IMR-90 (cell line): ENCODE measurements at regions not wholly inside any gene's neighbourhood (a gene's known extent, or its start where the extent isn't known, plus 50 kb on each side); places are given as distances from the start of the nearest gene placed in this dataset.

ENCODE experiments used
- ATAC-seq: fragments of 200-7000 bp; cut with Tn5 transposase; 2 replicates; pipeline ENCODE4 v1.9.1; 2020; ENCODE audit warnings: low read depth, mild to moderate bottlenecking, moderate library complexity
- BruUV-seq: library from RNA; stranded (reverse); fragments of 400-500 nt; replicated peaks from 2 replicates; lab custom pipeline; 2021; lab: Mats Ljungman, UMichigan
- CTCF ChIA-PET: fragments of 300-600 bp; formaldehyde crosslinking; extraction: SDS; loops from one replicate; lab custom pipeline; 2021; ENCODE audit warnings: antibody characterized with exemption; lab: Yijun Ruan, JAX
- POLR2A ChIA-PET: fragments of 300-600 bp; sonication (Branson Sonifier 250); formaldehyde crosslinking; loops from one replicate; lab custom pipeline; 2022; ENCODE audit warnings: antibody characterized with exemption; ENCODE audit not compliant: unreplicated experiment; lab: Charles Lee
- DNase-seq: peaks from one replicate; pipeline ENCODE4 v3.0.0; 2013
- H2AFZ ChIP-seq: replicated peaks from 2 replicates; pipeline ENCODE3; 2013; ENCODE audit warnings: low read length, mild to moderate bottlenecking; ENCODE audit not compliant: poor library complexity
- H2AK5ac ChIP-seq: 2 replicates; pipeline ENCODE4 v1.6.1; 2013; ENCODE audit warnings: low read depth, low read length, inconsistent platforms
- H2AK9ac ChIP-seq: replicated peaks from 2 replicates; pipeline ENCODE3; 2013; ENCODE audit warnings: mild to moderate bottlenecking, low read depth, low read length, moderate library complexity; ENCODE audit not compliant: poor library complexity
- H2BK120ac ChIP-seq: 2 replicates; pipeline ENCODE4 v1.6.1; 2013; ENCODE audit warnings: low read depth, low read length, inconsistent platforms
- H2BK15ac ChIP-seq: 3 replicates; pipeline ENCODE4 v1.6.1; 2013; ENCODE audit warnings: low read depth, low read length, inconsistent platforms
- H2BK20ac ChIP-seq: 2 replicates; pipeline ENCODE4 v1.6.1; 2013; ENCODE audit warnings: low read depth, mild to moderate bottlenecking, inconsistent platforms, low read length, moderate library complexity
- H2BK5ac ChIP-seq: 2 replicates; pipeline ENCODE4 v1.6.1; 2013; ENCODE audit warnings: mild to moderate bottlenecking, low read depth, low read length, inconsistent platforms; ENCODE audit not compliant: poor library complexity, severe bottlenecking
- H3K14ac ChIP-seq: replicated peaks from 2 replicates; pipeline ENCODE4 v1.6.1; 2013; ENCODE audit warnings: low read depth, low read length, inconsistent platforms
- H3K18ac ChIP-seq: 2 replicates; pipeline ENCODE4 v1.6.1; 2013; ENCODE audit warnings: low read depth, low read length, control low read depth
- H3K23ac ChIP-seq: 2 replicates; pipeline ENCODE4 v1.6.1; 2013; ENCODE audit warnings: low read depth, low read length, inconsistent platforms
- H3K27ac ChIP-seq: 2 replicates; pipeline ENCODE4 v1.5.1; 2013; ENCODE audit warnings: mild to moderate bottlenecking, control low read depth, low read length; ENCODE audit not compliant: insufficient read depth
- H3K27me3 ChIP-seq: 2 replicates; pipeline ENCODE4 v1.6.1; 2013; ENCODE audit warnings: low read length; ENCODE audit not compliant: control insufficient read depth, insufficient read depth
- H3K36me3 ChIP-seq: 2 replicates; pipeline ENCODE4 v1.6.1; 2013; ENCODE audit warnings: low read length, mixed read lengths; ENCODE audit not compliant: control insufficient read depth, insufficient read depth
- H3K4ac ChIP-seq: 2 replicates; pipeline ENCODE4 v1.6.1; 2013; ENCODE audit warnings: low read depth, low read length, inconsistent platforms
- H3K4me1 ChIP-seq: 2 replicates; pipeline ENCODE4 v1.6.1; 2013; ENCODE audit warnings: low read length, mixed read lengths; ENCODE audit not compliant: control insufficient read depth, insufficient read depth
- H3K4me2 ChIP-seq: 2 replicates; pipeline ENCODE4 v1.6.1; 2013; ENCODE audit warnings: low read depth, mild to moderate bottlenecking, control low read depth, low read length, moderate library complexity
- H3K4me3 ChIP-seq: 2 replicates; pipeline ENCODE4 v1.5.1; 2013; ENCODE audit warnings: low read depth, mild to moderate bottlenecking, control low read depth, low read length, moderate library complexity; ENCODE audit not compliant: insufficient read depth
- H3K56ac ChIP-seq: 2 replicates; pipeline ENCODE4 v1.6.1; 2013; ENCODE audit warnings: low read length, inconsistent platforms; ENCODE audit not compliant: insufficient read depth; ENCODE audit errors: extremely low read depth
- H3K79me1 ChIP-seq, 2 experiments: 2 replicates each; pipeline ENCODE4 v1.6.1; 2013; ENCODE audit warnings: low read length in 2 of 2, inconsistent platforms in 1 of 2, low read depth in 1 of 2
- H3K9ac ChIP-seq: 2 replicates; pipeline ENCODE4 v1.6.1; 2013; ENCODE audit warnings: low read depth, low read length, control low read depth
- H3K9me1 ChIP-seq: 2 replicates; pipeline ENCODE4 v1.6.1; 2013; ENCODE audit warnings: low read length, inconsistent platforms; ENCODE audit not compliant: insufficient read depth
- H3K9me3 ChIP-seq: 2 replicates; pipeline ENCODE4 v1.6.1; 2013; ENCODE audit warnings: low read length; ENCODE audit not compliant: control insufficient read depth, insufficient read depth
- H4K20me1 ChIP-seq: 2 replicates; pipeline ENCODE4 v1.6.1; 2013; ENCODE audit warnings: low read length, inconsistent platforms; ENCODE audit not compliant: insufficient read depth
- H4K5ac ChIP-seq: 2 replicates; pipeline ENCODE4 v1.6.1; 2013; ENCODE audit warnings: mild to moderate bottlenecking, low read depth, low read length, control low read depth
- H4K8ac ChIP-seq, 2 experiments: 2 replicates each; pipeline ENCODE4 v1.6.1; 2013; ENCODE audit warnings: low read depth in 2 of 2, low read length in 2 of 2, control low read depth in 1 of 2, inconsistent platforms in 1 of 2
- H4K91ac ChIP-seq: 2 replicates; pipeline ENCODE4 v1.6.1; 2013; ENCODE audit warnings: low read depth, low read length, inconsistent platforms; ENCODE audit not compliant: insufficient read depth
- MAFK ChIP-seq: IDR thresholded peaks from 2 replicates; pipeline ENCODE4 v1.6.1; 2012; ENCODE audit warnings: low read depth, low read length, improper control_type of control experiment
- POLR2A ChIP-seq: IDR thresholded peaks from 2 replicates; pipeline ENCODE4 v1.6.1; 2012; ENCODE audit warnings: mild to moderate bottlenecking, low read depth, low read length
- RAD21 ChIP-seq: IDR thresholded peaks from 2 replicates; pipeline ENCODE4 v1.6.1; 2012; ENCODE audit warnings: low read length, improper control_type of control experiment
- dilution Hi-C: fragments of 300-500 bp; cut with HindIII; formaldehyde crosslinking; loops from one replicate; pipeline ENCODE4 v1.14.3; 2018; ENCODE audit warnings: low sequenced_read_pairs; ENCODE audit not compliant: unreplicated experiment
- in situ Hi-C: fragments of 300-500 bp; cut with MboI; formaldehyde crosslinking; loops from 3 replicates; pipeline ENCODE4 v1.14.3; 2019; ENCODE audit warnings: low sequenced_read_pairs, inconsistent platforms, mixed read lengths
- intact Hi-C: fragments of 100-400 bp; cut with micrococcal nuclease; formaldehyde crosslinking; loops from 2 replicates; pipeline ENCODE4 v1.10.0; 2022

- H3K36me3 ChIP-seq: no peaks in the 10 kb centered on the region
- no peak overlapping the region for H2AK9ac ChIP-seq
- no peak overlapping the region for H3K4ac ChIP-seq
- in situ Hi-C loops (no loop called here), intact Hi-C loops (no loop called here), dilution Hi-C loops (no loop called here)
- no peak overlapping the region for H3K56ac ChIP-seq
- peaks cover 2% of the 10 kb centered on the region for H3K9me3 ChIP-seq
- H4K5ac ChIP-seq: no peak overlapping the region
- H2BK120ac ChIP-seq: no peak overlapping the region
- no peak overlapping the region for H3K23ac ChIP-seq
- H3K27ac ChIP-seq: no peak overlapping the region
- no peak overlapping the region for H2BK20ac ChIP-seq
- no peak overlapping the region for H4K91ac ChIP-seq
- no peak for DNase-seq
- no peaks in the 10 kb centered on the region for H3K27me3 ChIP-seq
- H3K79me1 ChIP-seq: no peaks in the 10 kb centered on the region
- H3K4me1 ChIP-seq: no peaks in the 10 kb centered on the region
- no peaks in the 10 kb centered on the region for H3K9me1 ChIP-seq
- no TSS peak for BruUV-seq
- H3K4me3 ChIP-seq: no peak overlapping the region
- H3K18ac ChIP-seq: no peak overlapping the region
- no peak overlapping the region for H2AK5ac ChIP-seq
- H3K4me2 ChIP-seq: no peak overlapping the region
- CTCF ChIA-PET: no interaction called here
- POLR2A ChIA-PET: no interaction called here
- ATAC-seq: no peak
- H4K20me1 ChIP-seq: no peaks in the 10 kb centered on the region
- no peak overlapping the region for H2AFZ ChIP-seq
- no peak for TF ChIP-seq RAD21
- no peak for TF ChIP-seq POLR2A
- TF ChIP-seq MAFK: no peak
- no peak overlapping the region for H4K8ac ChIP-seq
- H2BK15ac ChIP-seq: no peak overlapping the region
- H3K14ac ChIP-seq: no peak overlapping the region
- no peak overlapping the region for H3K9ac ChIP-seq
- H2BK5ac ChIP-seq: no peak overlapping the region
These were observed 1413.1 kb upstream of the CDH9 start for GRCh38 chr5:28451483-28451882.
